Heart right ventricle (tissue), 16 donors: ENCODE measurements at regions not wholly inside any gene's neighbourhood (a gene's known extent, or its start where the extent isn't known, plus 50 kb on each side); places are given as distances from the start of the nearest gene placed in this dataset.

Experiments
- ATAC-seq, 8 donors: fragments of 200-7000 bp; cut with Tn5 transposase; one replicate each; pipeline ENCODE4 v1.9.1; 2020; ENCODE audit warnings: mild to moderate bottlenecking in 8 of 8, moderate library complexity in 8 of 8, moderate number of reproducible peaks in 1 of 8
- DNase-seq, 2 donors: peaks; one replicate each; pipeline ENCODE4 v3.0.0-alpha.2; 2020
- H3K27ac ChIP-seq, 10 donors: fragments of 200-600 bp; sonication (generic) in 2 of 10; one replicate each; pipeline versions ENCODE4 v1.5.0 to v1.8.0; 2020 to 2022; ENCODE audit warnings: mild to moderate bottlenecking in 3 of 10
- H3K27me3 ChIP-seq, 7 donors: fragments of 200-600 bp; one replicate each; pipeline ENCODE4 v1.8.0; 2021 to 2022; ENCODE audit warnings: mild to moderate bottlenecking in 2 of 7
- H3K36me3 ChIP-seq, 9 donors: fragments of 200-600 bp; sonication (generic) in 1 of 9; one replicate each; pipeline versions ENCODE4 v1.5.0 to v1.8.0; 2020 to 2022; ENCODE audit warnings: mild to moderate bottlenecking in 2 of 9
- H3K4me1 ChIP-seq, 9 donors: fragments of 200-600 bp; sonication (generic) in 1 of 9; one replicate each; pipeline versions ENCODE4 v1.5.0 to v1.8.0; 2020 to 2022; ENCODE audit warnings: mild to moderate bottlenecking in 4 of 9
- H3K4me3 ChIP-seq, 10 donors: fragments of 200-600 bp; sonication (generic) in 2 of 10; one replicate each; pipeline versions ENCODE4 v1.5.0 to v1.8.0; 2020 to 2022; ENCODE audit warnings: mild to moderate bottlenecking in 7 of 10, moderate library complexity in 2 of 10
- H3K9me3 ChIP-seq, 11 donors: fragments of 200-600 bp in 10 of 11; sonication (generic) in 2 of 11; one replicate each; pipeline versions ENCODE4 v1.5.0 to v1.8.0; 2013 to 2022; ENCODE audit warnings: mild to moderate bottlenecking in 2 of 11, control low read depth in 1 of 11, moderate library complexity in 1 of 11
- CTCF ChIP-seq, 9 donors: fragments of 200-600 bp; sonication (generic) in 2 of 9; IDR thresholded peaks; one replicate each; pipeline versions ENCODE4 v1.5.0 to v1.8.0; 2021 to 2022; ENCODE audit warnings: antibody characterized with exemption in 9 of 9, mild to moderate bottlenecking in 5 of 9, moderate library complexity in 1 of 9
- WGBS, 2 donors: extraction: QIAGEN DNeasy Blood & Tissue Kit; methylation state at CpG; one replicate each; pipeline ENCODE4 v1.1.7; 2013; ENCODE audit warnings: inconsistent platforms in 1 of 2; 5-methylcytosine and 5-hydroxymethylcytosine counted together
- intact Hi-C, 10 donors: fragments of 100-400 bp; cut with DNase I; formaldehyde crosslinking; loops; one replicate each; pipeline versions ENCODE4 v1.11.1 to v1.14.2; 2022
- donor health status: Arrhythmogenic right ventricular cardiomyopathy.
- donor health status: ischemic (EF 13 %, LVEDD 7.1; RV severe dilation, severe dysfunction).
- donor health status: healthy with polysubstance abuse.
- donor health status: DM: no; HTN: yes; CAD: no.
- donor health status: DM: no; HTN: no; CAD: no.
- donor health status: ischemic (EF 25% LVEDD 6.9; RV normal size, moderate dysfunction).
- donor health status: ischemic (EF 25% LVEDD 5.7; RV mildly dilated, moderate dysfunction).
- donor health status: healthy.
- donor health status: DM: yes; HTN: yes; CAD: no.
- donor health status: Ischemic cardiomyopathy.
- donor health status: ischemic (EF 35%, LVEDD 5.7; RV mildly dilated, moderate dysfunction).
- donor health status: nonischemic (EF 11% LVEDD 7.7; RV severe dilation, severe dysfunction).
- donor health status: DM: yes; HTN: yes; CAD: no.
- donor health status: PGD.
- donor health status: ischemic (EF 29% LVEDD 5.4; RV normal size, mild dysfunction).
- donor health status: nonischemic (EF 23%, LVEDD 6.1; RV moderate dilation, normal function).

- no peak for DNase-seq
- TF ChIP-seq CTCF (IDR thresholded peaks at IDR 0.05) = no peak
- 54 to 63% methylated on average over 2 of the region's 2 CpGs for WGBS, 2 donors
- Histone ChIP-seq H3K36me3 (no peaks in the 10 kb centered on the region), H3K9me3 (peaks cover 0 to 13% (median 7%) of the 10 kb centered on the region in 11 donors), H3K4me1 (no peaks in the 10 kb centered on the region), H3K4me3 (no peak overlapping the region), H3K27me3 (peaks cover 0 to 9% (median 5%) of the 10 kb centered on the region in 7 donors), H3K27ac (no peak overlapping the region)
- intact Hi-C loops = no loop called here
- ATAC-seq = no peak
Measured at GRCh38 chr1:167145965-167146364, 52.1 kb downstream of the STYXL2 start.

GRCh38 chr1:167146903-167147539 lies 53.1 kb downstream of the STYXL2 start:
- ATAC-seq = no peak
- no peaks in the 10 kb centered on the region for H3K4me1 ChIP-seq
- no peak overlapping the region for H3K27ac ChIP-seq
- intact Hi-C loops = no loop called here
- no peak overlapping the region for H3K4me3 ChIP-seq
- H3K36me3 ChIP-seq = no peaks in the 10 kb centered on the region
- peaks cover 0 to 13% (median 7%) of the 10 kb centered on the region in 11 donors for H3K9me3 ChIP-seq
- DNase-seq = no peak
- no peak for TF ChIP-seq CTCF (IDR thresholded peaks at IDR 0.05)
- 74 to 79% methylated on average over 2 of the region's 2 CpGs for WGBS, 2 donors
- H3K27me3 ChIP-seq = peaks cover 0 to 9% (median 5%) of the 10 kb centered on the region in 7 donors

DNA sequence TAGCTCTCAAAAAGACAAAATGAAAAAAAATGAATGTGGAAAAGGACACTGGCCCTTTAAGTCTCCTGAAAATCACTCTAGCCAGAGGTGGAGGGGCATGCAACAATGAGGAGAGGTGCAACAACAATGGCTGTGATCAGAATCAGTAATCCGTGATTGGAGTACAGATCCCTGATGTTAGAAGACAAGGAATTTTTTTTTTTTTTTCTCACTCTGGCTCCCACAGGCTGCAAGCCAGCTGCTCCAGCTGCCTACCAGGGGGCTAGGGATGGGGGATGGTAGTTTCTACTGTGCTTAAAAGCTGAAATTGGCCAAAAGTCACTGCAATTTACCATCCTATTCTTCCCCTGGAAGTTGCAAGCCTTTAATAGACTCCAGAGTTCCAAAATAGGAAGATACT lies 54.5 kb downstream of the STYXL2 start:
- ATAC-seq (no peak), DNase-seq (no peak)
- H3K27ac ChIP-seq = no peak overlapping the region
- intact Hi-C loops = no loop called here
- H3K4me1 ChIP-seq = no peaks in the 10 kb centered on the region
- peaks cover 0 to 13% (median 7%) of the 10 kb centered on the region in 11 donors for H3K9me3 ChIP-seq
- TF ChIP-seq CTCF (IDR thresholded peaks at IDR 0.05) = no peak
- no peaks in the 10 kb centered on the region for H3K36me3 ChIP-seq
- 38 to 66% methylated on average over 1 of the region's 1 CpG for WGBS, 2 donors
- H3K4me3 ChIP-seq = no peak overlapping the region
- H3K27me3 ChIP-seq = peaks cover 0 to 9% (median 5%) of the 10 kb centered on the region in 7 donors

DNA sequence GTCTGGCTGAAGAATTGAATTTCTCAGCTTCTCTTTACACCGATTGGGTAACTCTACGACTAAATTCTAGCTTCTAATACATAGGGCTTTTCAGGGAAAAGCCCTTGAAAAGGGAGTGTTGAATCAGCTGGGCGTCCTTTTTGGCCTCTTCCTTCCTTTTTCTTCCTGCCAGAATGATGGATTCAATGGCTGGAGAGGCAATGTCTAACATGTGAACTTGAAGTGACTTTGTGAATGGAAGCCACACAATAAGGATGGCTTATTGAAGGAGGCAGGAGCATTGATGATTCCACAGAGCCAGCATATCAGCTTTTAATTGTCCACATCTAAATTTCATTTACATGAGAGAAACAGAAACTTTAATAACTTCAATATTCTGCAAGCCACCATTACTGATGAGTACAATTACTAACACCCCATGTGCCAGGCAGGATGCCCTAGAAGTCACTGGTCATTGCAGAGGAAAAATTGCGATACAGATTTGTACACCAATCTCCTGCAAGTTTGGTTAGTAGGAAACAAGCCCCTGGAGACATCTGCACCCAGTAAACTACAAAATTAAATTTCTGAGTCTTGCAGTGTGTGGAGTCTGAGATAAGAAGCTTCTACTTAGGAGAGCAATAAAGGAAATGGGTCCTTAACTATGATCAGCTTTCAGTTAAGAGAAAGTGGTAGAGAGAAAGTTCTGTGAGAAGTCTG lies 56.1 kb downstream of the STYXL2 start:
- no peak for TF ChIP-seq CTCF (IDR thresholded peaks at IDR 0.05)
- ATAC-seq (no peak), DNase-seq (no peak)
- Histone ChIP-seq H3K4me1 (no peaks in the 10 kb centered on the region), H3K9me3 (peaks cover 0 to 13% (median 7%) of the 10 kb centered on the region in 11 donors), H3K4me3 (no peak overlapping the region), H3K36me3 (no peaks in the 10 kb centered on the region), H3K27ac (no peak overlapping the region), H3K27me3 (peaks cover 0 to 9% (median 3%) of the 10 kb centered on the region in 7 donors)
- intact Hi-C loops = no loop called here
- WGBS, 2 donors = 55 to 70% methylated on average over 4 of the region's 4 CpGs
